ENCODE measurements at regions not wholly inside any gene's neighbourhood (a gene's known extent, or its start where the extent isn't known, plus 50 kb on each side); places are given as distances from the start of the nearest gene placed in this dataset.

DNA sequence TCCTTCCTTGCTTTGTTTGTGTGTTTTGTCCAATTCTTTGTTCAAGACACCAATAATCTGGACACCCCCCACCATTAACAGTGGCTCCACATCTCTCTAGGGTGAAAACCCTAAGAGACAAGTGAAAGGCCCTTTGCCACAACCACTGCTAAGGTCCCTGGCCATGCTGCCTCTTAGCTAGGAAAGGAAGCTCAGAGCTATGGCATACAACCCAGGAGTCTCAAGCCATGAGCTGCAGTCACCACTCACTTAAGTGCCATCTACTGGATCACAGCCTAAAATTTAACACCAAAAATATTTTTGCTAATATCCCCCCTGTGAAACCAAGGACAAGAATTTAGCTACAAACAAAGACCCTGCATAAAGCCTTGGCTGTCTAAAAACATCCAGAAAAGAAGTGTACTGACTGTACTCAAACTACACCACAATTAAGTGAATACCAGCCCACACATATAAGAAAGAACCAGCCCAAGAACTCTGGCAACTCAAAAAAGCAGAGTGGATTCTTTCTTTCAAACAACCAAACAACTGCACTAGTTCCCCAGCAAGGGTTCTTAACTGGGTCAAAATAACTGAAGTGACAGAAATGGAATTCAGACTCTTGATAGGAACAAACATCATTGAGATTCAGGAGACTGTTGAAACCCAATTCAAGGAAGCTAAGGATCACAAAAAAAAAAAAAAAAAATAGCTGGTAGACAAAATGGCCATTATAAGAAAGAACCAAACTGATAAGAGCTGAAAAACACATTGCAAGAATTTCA is 130.1 kb upstream of the GALNT5 start:
- CTCF ChIA-PET: interaction anchor here (1.0 kb wide), 1 partner anchor 67 kb away, joined by 4 read pairs; no protein-coding TSS in a partner anchor
- no peak overlapping the region for H3K4me2 ChIP-seq
- POLR2A ChIA-PET: interaction anchor here (0.6 kb wide), 1 partner anchor 47 kb away, joined by 3 read pairs; no protein-coding TSS in a partner anchor
- FAIRE-seq (no peak), ATAC-seq (no peak), DNase-seq (ENCODE audit: low read depth in 1 of 2, low spot score in 1 of 2) (no peak)
- TF ChIP-seq CBX8 (IDR thresholded peaks at IDR 0.05) (no peak), E2F6 (IDR thresholded peaks at IDR 0.05; ENCODE audit: borderline replicate concordance, low read depth) (no peak), EHMT2 (IDR thresholded peaks at IDR 0.05; ENCODE audit: low read depth) (no peak), HOXA7 (CRISPR knock-in tag; IDR thresholded peaks at IDR 0.05) (no peak), RAD21 (conservative IDR thresholded peaks at IDR 0.05 in 1 of 2, IDR thresholded peaks at IDR 0.05 in 1 of 2) (no peak), SMC3 (IDR thresholded peaks at IDR 0.05) (no peak), JUNB (IDR thresholded peaks at IDR 0.05) (no peak)
- TF ChIP-seq, protein P1, sequence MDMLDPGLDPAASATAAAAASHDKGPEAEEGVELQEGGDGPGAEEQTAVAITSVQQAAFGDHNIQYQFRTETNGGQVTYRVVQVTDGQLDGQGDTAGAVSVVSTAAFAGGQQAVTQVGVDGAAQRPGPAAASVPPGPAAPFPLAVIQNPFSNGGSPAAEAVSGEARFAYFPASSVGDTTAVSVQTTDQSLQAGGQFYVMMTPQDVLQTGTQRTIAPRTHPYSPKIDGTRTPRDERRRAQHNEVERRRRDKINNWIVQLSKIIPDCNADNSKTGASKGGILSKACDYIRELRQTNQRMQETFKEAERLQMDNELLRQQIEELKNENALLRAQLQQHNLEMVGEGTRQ (IDR thresholded peaks at IDR 0.05): no peak
- TF ChIP-seq, protein P2, sequence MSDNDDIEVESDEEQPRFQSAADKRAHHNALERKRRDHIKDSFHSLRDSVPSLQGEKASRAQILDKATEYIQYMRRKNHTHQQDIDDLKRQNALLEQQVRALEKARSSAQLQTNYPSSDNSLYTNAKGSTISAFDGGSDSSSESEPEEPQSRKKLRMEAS (IDR thresholded peaks at IDR 0.05): no peak
- H3K27ac ChIP-seq: no peak overlapping the region
- H3K4me1 ChIP-seq: no peaks in the 10 kb centered on the region
- no peak overlapping the region for H3K4me3 ChIP-seq
- H3K9me3 ChIP-seq: no peaks in the 10 kb centered on the region

DNA sequence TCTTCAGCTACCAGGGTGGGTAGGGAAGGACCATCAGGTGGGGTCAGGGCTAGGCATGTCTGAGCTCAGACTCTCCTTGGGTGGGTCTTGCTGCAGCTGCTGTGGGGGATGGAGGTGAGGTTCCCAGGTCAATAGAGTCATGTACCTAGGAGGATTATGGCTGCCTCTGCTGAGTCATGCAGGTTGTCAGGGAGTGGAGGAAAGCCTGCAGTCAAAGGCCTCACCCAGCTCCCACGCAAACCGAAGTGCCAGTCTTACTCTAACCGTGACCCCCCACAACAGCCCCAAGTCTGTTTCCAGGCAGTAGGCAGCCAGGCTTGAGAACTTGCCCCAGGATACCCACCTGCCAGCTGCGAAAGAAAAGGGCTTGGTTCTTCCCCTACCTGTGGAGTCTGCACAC is 113.6 kb upstream of the GALNT5 start:
- Histone ChIP-seq H3K9me3 (no peaks in the 10 kb centered on the region), H3K4me2 (no peak overlapping the region), H3K27ac (peak overlapping the region in 1 of 2 experiments; percentile 41; a peak in 2 of 6 replicates), H3K4me3 (no peak overlapping the region), H3K4me1 (no peaks in the 10 kb centered on the region)
- FAIRE-seq (no peak), ATAC-seq (no peak), DNase-seq (ENCODE audit: low read depth in 1 of 2, low spot score in 1 of 2) (no peak)
- 86% methylated on average over 4 of the region's 4 CpGs for WGBS (ENCODE audit: missing lambda C conversion rate)
- ChIA-PET CTCF (interaction anchor here (1.3 to 1.5 kb wide), 2 partner anchors 20 to 51 kb away, joined by 3 read pairs; no protein-coding TSS in a partner anchor), POLR2A (no interaction called here)
- TF ChIP-seq CHD4 (IDR thresholded peaks at IDR 0.05; ENCODE audit: borderline replicate concordance) (no peak), RARB (CRISPR knock-in tag; IDR thresholded peaks at IDR 0.05) (no peak), GATA3 (IDR thresholded peaks at IDR 0.05; ENCODE audit: borderline replicate concordance) (no peak), FOSL2 (IDR thresholded peaks at IDR 0.05) (no peak), FOSL2 (CRISPR knock-in tag; IDR thresholded peaks at IDR 0.05) (no peak), E2F6 (IDR thresholded peaks at IDR 0.05; ENCODE audit: borderline replicate concordance, low read depth) (no peak), RCOR1 (IDR thresholded peaks at IDR 0.05; ENCODE audit: low read depth, low read length) (no peak), MAZ (IDR thresholded peaks at IDR 0.05; ENCODE audit: borderline replicate concordance, low read depth, low read length) (no peak), HMGXB4 (CRISPR knock-in tag; IDR thresholded peaks at IDR 0.05; ENCODE audit: borderline replicate concordance) (no peak), ESRRA (IDR thresholded peaks at IDR 0.05; ENCODE audit: borderline replicate concordance, low read length) (no peak), FOSB (CRISPR knock-in tag; IDR thresholded peaks at IDR 0.05) (no peak), HOXA7 (CRISPR knock-in tag; IDR thresholded peaks at IDR 0.05) (no peak), NR3C1 (IDR thresholded peaks at IDR 0.05) (no peak), KDM1A (IDR thresholded peaks at IDR 0.05; ENCODE audit: low read depth) (no peak)
- TF ChIP-seq, protein P3, sequence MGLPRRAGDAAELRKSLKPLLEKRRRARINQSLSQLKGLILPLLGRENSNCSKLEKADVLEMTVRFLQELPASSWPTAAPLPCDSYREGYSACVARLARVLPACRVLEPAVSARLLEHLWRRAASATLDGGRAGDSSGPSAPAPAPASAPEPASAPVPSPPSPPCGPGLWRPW (IDR thresholded peaks at IDR 0.05): no peak

Measured in A549 (cell line).